ENCODE measurements at regions not wholly inside any gene's neighbourhood (a gene's known extent, or its start where the extent isn't known, plus 50 kb on each side); places are given as distances from the start of the nearest gene placed in this dataset.
A peak's percentile ranks its signal among the peaks of the same experiment; 100 is the strongest.

DNA sequence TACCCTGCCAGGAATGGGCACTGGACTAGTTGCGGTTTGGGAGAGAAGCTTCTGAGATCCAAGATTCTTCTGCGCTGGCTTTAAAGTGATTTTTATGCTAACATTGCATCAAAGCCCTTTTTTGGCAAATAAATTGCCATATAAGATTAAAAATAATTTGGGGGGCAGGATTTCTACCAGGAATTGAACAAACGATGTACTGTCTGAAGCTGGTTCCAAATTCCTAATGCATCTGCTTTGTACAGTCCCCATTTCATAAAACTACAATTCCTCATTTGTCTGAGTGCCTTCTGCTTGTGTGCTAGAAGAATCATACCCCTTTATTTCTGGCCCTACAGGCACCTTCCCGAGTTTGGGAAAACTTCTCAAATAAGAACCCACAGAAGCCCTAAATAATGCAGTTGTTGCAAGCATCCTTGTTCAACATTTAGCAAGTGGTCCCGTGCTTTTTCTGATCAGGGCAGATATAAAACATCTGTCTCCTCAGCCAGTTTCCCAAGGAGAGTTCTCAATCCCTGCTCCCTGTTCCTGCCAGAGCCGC is 349.7 kb downstream of the PTEN start:
- H3K27ac ChIP-seq (ENCODE audit: extremely low read depth, low read depth, low read length), result no peak overlapping the region
- no peak overlapping the region for H3K4me3 ChIP-seq (ENCODE audit: low read depth, low read length)
- peaks cover 5% of the 10 kb centered on the region for H3K4me1 ChIP-seq (ENCODE audit: control insufficient read depth, insufficient read depth, low read length)
- H3K36me3 ChIP-seq (ENCODE audit: control insufficient read depth in 2 of 2, insufficient read depth in 1 of 2, low read length in 2 of 2), result no peaks in the 10 kb centered on the region
- ChIA-PET CTCF (interaction anchor here (0.6 kb wide), 1 partner anchor 134 kb away, joined by 3 read pairs; no protein-coding TSS in a partner anchor), POLR2A (no interaction called here)
- TF ChIP-seq ZNF223 (tag by site-specific recombination; IDR thresholded peaks at IDR 0.05) (no peak), ZBTB17 (tag by site-specific recombination; IDR thresholded peaks at IDR 0.05) (no peak), ZNF19 (tag by site-specific recombination; IDR thresholded peaks at IDR 0.05; ENCODE audit: low read depth) (no peak), ZNF248 (tag by site-specific recombination; IDR thresholded peaks at IDR 0.05) (no peak), ZNF214 (tag by site-specific recombination; IDR thresholded peaks at IDR 0.05; ENCODE audit: borderline replicate concordance) (no peak), ZNF174 (tag by site-specific recombination; IDR thresholded peaks at IDR 0.05) (no peak), ZNF596 (tag by site-specific recombination; IDR thresholded peaks at IDR 0.05) (no peak), ZBTB48 (tag by site-specific recombination; IDR thresholded peaks at IDR 0.05) (no peak), ZNF514 (tag by site-specific recombination; IDR thresholded peaks at IDR 0.05) (no peak), KLF8 (tag by site-specific recombination; IDR thresholded peaks at IDR 0.05) (no peak), ZNF140 (tag by site-specific recombination; IDR thresholded peaks at IDR 0.05) (no peak), ZBTB20 (tag by site-specific recombination; IDR thresholded peaks at IDR 0.05) (no peak), ZNF404 (tag by site-specific recombination; IDR thresholded peaks at IDR 0.05) (no peak)
- TF ChIP-seq, protein P1, sequence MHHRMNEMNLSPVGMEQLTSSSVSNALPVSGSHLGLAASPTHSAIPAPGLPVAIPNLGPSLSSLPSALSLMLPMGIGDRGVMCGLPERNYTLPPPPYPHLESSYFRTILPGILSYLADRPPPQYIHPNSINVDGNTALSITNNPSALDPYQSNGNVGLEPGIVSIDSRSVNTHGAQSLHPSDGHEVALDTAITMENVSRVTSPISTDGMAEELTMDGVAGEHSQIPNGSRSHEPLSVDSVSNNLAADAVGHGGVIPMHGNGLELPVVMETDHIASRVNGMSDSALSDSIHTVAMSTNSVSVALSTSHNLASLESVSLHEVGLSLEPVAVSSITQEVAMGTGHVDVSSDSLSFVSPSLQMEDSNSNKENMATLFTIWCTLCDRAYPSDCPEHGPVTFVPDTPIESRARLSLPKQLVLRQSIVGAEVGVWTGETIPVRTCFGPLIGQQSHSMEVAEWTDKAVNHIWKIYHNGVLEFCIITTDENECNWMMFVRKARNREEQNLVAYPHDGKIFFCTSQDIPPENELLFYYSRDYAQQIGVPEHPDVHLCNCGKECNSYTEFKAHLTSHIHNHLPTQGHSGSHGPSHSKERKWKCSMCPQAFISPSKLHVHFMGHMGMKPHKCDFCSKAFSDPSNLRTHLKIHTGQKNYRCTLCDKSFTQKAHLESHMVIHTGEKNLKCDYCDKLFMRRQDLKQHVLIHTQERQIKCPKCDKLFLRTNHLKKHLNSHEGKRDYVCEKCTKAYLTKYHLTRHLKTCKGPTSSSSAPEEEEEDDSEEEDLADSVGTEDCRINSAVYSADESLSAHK (tag by site-specific recombination; IDR thresholded peaks at IDR 0.05), result no peak
- TF ChIP-seq, protein P2, sequence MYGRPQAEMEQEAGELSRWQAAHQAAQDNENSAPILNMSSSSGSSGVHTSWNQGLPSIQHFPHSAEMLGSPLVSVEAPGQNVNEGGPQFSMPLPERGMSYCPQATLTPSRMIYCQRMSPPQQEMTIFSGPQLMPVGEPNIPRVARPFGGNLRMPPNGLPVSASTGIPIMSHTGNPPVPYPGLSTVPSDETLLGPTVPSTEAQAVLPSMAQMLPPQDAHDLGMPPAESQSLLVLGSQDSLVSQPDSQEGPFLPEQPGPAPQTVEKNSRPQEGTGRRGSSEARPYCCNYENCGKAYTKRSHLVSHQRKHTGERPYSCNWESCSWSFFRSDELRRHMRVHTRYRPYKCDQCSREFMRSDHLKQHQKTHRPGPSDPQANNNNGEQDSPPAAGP (tag by site-specific recombination; IDR thresholded peaks at IDR 0.05), result no peak
- no peaks in the 10 kb centered on the region for H3K9me3 ChIP-seq (ENCODE audit: control insufficient read depth, insufficient read depth, low read depth, low read length)

DNA sequence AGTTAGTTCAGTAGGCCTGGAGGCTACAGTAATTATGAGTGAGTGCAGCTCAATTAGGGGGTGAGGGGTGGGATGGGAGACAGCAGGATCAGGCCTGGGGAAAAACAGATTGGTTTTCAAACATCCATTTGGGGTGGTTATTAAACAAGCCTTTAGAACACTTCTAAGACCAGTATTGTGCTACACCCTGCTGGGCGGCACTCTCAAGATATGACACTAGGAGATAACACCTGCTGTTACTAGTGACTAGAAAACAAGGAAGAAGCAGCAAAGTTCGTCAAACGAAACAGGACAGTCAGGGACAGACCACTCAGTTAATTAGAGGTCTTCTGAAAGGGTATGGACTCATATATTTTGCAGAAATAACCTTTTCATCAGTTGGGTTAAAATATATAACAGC is 353.6 kb downstream of the PTEN start:
- Histone ChIP-seq H3K4me3 (ENCODE audit: low read depth, low read length) (no peak overlapping the region), H3K4me1 (ENCODE audit: control insufficient read depth, insufficient read depth, low read length) (peaks cover 12% of the 10 kb centered on the region), H3K9me3 (ENCODE audit: control insufficient read depth, insufficient read depth, low read depth, low read length) (no peaks in the 10 kb centered on the region), H3K36me3 (ENCODE audit: control insufficient read depth in 2 of 2, insufficient read depth in 1 of 2, low read length in 2 of 2) (no peaks in the 10 kb centered on the region), H3K27ac (ENCODE audit: extremely low read depth, low read depth, low read length) (no peak overlapping the region)
- ChIA-PET POLR2A (interaction anchor here (0.6 kb wide), 2 partner anchors 335 to 1241 kb away, joined by 3 to 7 read pairs; no protein-coding TSS in a partner anchor), CTCF (interaction anchor here (0.6 kb wide), 2 partner anchors 13 to 185 kb away, joined by 4 to 5 read pairs; no protein-coding TSS in a partner anchor)
- TF ChIP-seq HOXD13 (CRISPR knock-in tag; IDR thresholded peaks at IDR 0.05; ENCODE audit: borderline replicate concordance) (no peak), ZIC2 (tag by site-specific recombination; IDR thresholded peaks at IDR 0.05) (peak; percentile 67), ZNF341 (tag by site-specific recombination; IDR thresholded peaks at IDR 0.05; ENCODE audit: low read depth) (peak; percentile 34; the same call in 1 of the 2 replicates), ZNF214 (tag by site-specific recombination; IDR thresholded peaks at IDR 0.05; ENCODE audit: borderline replicate concordance) (no peak), TCF7L2 (IDR thresholded peaks at IDR 0.05; ENCODE audit: borderline replicate concordance, low read depth, low read length) (peak; percentile 74; the same call in 1 of the 2 replicates), FEZF1 (tag by site-specific recombination; IDR thresholded peaks at IDR 0.05) (peak; percentile 45; the same call in 1 of the 2 replicates), OSR2 (tag by site-specific recombination; IDR thresholded peaks at IDR 0.05) (peak; percentile 40; the same call in 1 of the 2 replicates), WT1 (tag by site-specific recombination; IDR thresholded peaks at IDR 0.05) (0 out of 2 replicates have a peak, but pooled peaks have one; percentile 39), ZNF132 (tag by site-specific recombination; IDR thresholded peaks at IDR 0.05; ENCODE audit: borderline replicate concordance) (no peak), SP7 (tag by site-specific recombination; IDR thresholded peaks at IDR 0.05) (peak; percentile 47; the same call in 1 of the 2 replicates), SP3 (tag by site-specific recombination; IDR thresholded peaks at IDR 0.05) (no peak)
- TF ChIP-seq, protein P3, sequence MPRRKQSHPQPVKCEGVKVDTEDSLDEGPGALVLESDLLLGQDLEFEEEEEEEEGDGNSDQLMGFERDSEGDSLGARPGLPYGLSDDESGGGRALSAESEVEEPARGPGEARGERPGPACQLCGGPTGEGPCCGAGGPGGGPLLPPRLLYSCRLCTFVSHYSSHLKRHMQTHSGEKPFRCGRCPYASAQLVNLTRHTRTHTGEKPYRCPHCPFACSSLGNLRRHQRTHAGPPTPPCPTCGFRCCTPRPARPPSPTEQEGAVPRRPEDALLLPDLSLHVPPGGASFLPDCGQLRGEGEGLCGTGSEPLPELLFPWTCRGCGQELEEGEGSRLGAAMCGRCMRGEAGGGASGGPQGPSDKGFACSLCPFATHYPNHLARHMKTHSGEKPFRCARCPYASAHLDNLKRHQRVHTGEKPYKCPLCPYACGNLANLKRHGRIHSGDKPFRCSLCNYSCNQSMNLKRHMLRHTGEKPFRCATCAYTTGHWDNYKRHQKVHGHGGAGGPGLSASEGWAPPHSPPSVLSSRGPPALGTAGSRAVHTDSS (tag by site-specific recombination; IDR thresholded peaks at IDR 0.05), result no peak
- TF ChIP-seq, protein P4, sequence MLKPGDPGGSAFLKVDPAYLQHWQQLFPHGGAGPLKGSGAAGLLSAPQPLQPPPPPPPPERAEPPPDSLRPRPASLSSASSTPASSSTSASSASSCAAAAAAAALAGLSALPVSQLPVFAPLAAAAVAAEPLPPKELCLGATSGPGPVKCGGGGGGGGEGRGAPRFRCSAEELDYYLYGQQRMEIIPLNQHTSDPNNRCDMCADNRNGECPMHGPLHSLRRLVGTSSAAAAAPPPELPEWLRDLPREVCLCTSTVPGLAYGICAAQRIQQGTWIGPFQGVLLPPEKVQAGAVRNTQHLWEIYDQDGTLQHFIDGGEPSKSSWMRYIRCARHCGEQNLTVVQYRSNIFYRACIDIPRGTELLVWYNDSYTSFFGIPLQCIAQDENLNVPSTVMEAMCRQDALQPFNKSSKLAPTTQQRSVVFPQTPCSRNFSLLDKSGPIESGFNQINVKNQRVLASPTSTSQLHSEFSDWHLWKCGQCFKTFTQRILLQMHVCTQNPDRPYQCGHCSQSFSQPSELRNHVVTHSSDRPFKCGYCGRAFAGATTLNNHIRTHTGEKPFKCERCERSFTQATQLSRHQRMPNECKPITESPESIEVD (tag by site-specific recombination; IDR thresholded peaks at IDR 0.05), result peak; percentile 62; the same call in 1 of the 2 replicates
- TF ChIP-seq, protein P5, sequence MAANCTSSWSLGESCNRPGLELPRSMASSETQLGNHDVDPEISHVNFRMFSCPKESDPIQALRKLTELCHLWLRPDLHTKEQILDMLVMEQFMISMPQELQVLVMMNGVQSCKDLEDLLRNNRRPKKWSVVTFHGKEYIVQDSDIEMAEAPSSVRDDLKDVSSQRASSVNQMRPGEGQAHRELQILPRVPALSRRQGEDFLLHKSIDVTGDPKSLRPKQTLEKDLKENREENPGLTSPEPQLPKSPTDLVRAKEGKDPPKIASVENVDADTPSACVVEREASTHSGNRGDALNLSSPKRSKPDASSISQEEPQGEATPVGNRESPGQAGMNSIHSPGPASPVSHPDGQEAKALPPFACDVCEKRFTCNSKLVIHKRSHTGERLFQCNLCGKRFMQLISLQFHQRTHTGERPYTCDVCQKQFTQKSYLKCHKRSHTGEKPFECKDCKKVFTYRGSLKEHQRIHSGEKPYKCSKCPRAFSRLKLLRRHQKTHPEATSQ (tag by site-specific recombination; IDR thresholded peaks at IDR 0.05), result no peak
